HTR-8/SVneo (cell line): ENCODE measurements at regions not wholly inside any gene's neighbourhood (a gene's known extent, or its start where the extent isn't known, plus 50 kb on each side); places are given as distances from the start of the nearest gene placed in this dataset.
"Not testable (repeated sequence)": the region's sequence is repeated elsewhere in the genome, so short reads cannot be mapped to it uniquely, and the experiment has no call there.

Experiments used
- DNase-seq: peaks from one replicate; pipeline ENCODE4 v3.0.0; 2011; ENCODE audit warnings: low spot score, mixed read lengths; ENCODE audit not compliant: insufficient read length
- FAIRE-seq: peaks from 2 replicates; lab custom pipeline; 2011; peaks lifted over from hg19 to GRCh38; lab: Jason Lieb, UNC

GRCh38 chr12:131591714-131592709 lies 118.9 kb upstream of the SFSWAP start:
- FAIRE-seq: no peak
- DNase-seq: no peak

GRCh38 chr12:131592972-131593371 lies 117.9 kb upstream of the SFSWAP start:
- DNase-seq: no peak
- FAIRE-seq: no peak

GRCh38 chr12:131593406-131593805 lies 117.5 kb upstream of the SFSWAP start:
- FAIRE-seq (no peak), DNase-seq (no peak)

GRCh38 chr12:131596115-131596514 lies 114.8 kb upstream of the SFSWAP start:
- FAIRE-seq (no peak), DNase-seq (no peak)

GRCh38 chr12:131597333-131597732 lies 113.6 kb upstream of the SFSWAP start:
- DNase-seq (no peak), FAIRE-seq (no peak)

GRCh38 chr12:131598717-131599116 lies 112.2 kb upstream of the SFSWAP start:
- FAIRE-seq: no peak
- no peak for DNase-seq

GRCh38 chr12:131599190-131600159 lies 111.4 kb upstream of the SFSWAP start:
- FAIRE-seq (no peak), DNase-seq (no peak)

GRCh38 chr12:131600160-131600532 lies 110.7 kb upstream of the SFSWAP start:
- DNase-seq (no peak), FAIRE-seq (no peak)

GRCh38 chr12:131601499-131601898 lies 109.4 kb upstream of the SFSWAP start:
- not testable (repeated sequence) for DNase-seq, FAIRE-seq

- DNase-seq (no peak), FAIRE-seq (no peak)
Measured at GRCh38 chr12:131603106-131603938, 107.6 kb upstream of the SFSWAP start.

- no peak for FAIRE-seq
- no peak for DNase-seq
Measured at GRCh38 chr12:131603939-131604795, 106.7 kb upstream of the SFSWAP start.

- FAIRE-seq (no peak), DNase-seq (no peak)
Measured at GRCh38 chr12:131604859-131605258, 106.0 kb upstream of the SFSWAP start.

GRCh38 chr12:131605304-131605829 lies 105.5 kb upstream of the SFSWAP start:
- no peak for DNase-seq
- FAIRE-seq: no peak

GRCh38 chr12:131606218-131606901 lies 104.5 kb upstream of the SFSWAP start:
- FAIRE-seq (no peak), DNase-seq (no peak)

- DNase-seq (no peak), FAIRE-seq (no peak)
Measured at GRCh38 chr12:131607658-131608447, 103.0 kb upstream of the SFSWAP start.

GRCh38 chr12:131608740-131609690 lies 101.9 kb upstream of the SFSWAP start:
- FAIRE-seq: no peak
- peak; percentile 64 for DNase-seq
